A673 (cell line): ENCODE measurements at regions not wholly inside any gene's neighbourhood (a gene's known extent, or its start where the extent isn't known, plus 50 kb on each side); places are given as distances from the start of the nearest gene placed in this dataset.

Experiments used
- CTCF ChIP-seq: fragments of 300-800, 200-600 bp; sonication (generic); conservative IDR thresholded peaks from 2 replicates; pipeline ENCODE4 v1.5.1; 2017; ENCODE audit warnings: low read depth, mild to moderate bottlenecking, antibody characterized with exemption, low read length, moderate library complexity, mixed read lengths
- EZH2 ChIP-seq: fragments of 200-600 bp; sonication (generic); IDR thresholded peaks from 2 replicates; pipeline ENCODE4 v1.6.1; 2017; ENCODE audit warnings: borderline replicate concordance, low read depth, mild to moderate bottlenecking, mixed read lengths, antibody characterized with exemption, low read length; ENCODE audit not compliant: poor library complexity, severe bottlenecking

DNA sequence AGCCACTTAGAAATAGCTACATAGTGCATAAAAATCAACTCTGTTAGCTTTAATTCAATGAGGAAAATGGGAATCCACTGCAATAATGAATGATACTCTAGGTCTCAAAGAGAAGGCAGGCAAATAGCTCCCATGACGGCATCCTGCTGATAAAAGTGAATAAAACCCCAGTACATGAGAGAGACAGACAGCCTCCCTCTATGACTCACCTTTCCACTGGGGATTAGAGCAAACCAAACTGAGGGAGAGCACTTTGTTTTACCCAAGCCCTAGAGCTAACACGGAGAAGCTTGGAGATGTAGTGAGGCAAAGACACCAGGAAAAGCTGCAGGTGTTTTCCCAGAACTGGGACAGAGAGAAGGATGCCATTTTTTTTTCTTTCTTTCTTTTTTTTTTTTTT lies 621.9 kb downstream of the LRRIQ3 start:
- TF ChIP-seq CTCF (no peak), EZH2 (no peak)
